BLaER1 treated with 17β-estradiol and CSF1 and Interleukin-3, amounts not matched to agents 10 nM and 100 nM (cell line): ENCODE measurements at regions not wholly inside any gene's neighbourhood (a gene's known extent, or its start where the extent isn't known, plus 50 kb on each side); places are given as distances from the start of the nearest gene placed in this dataset.

ENCODE experiments used
- H3K27ac ChIP-seq, 11 experiments: shearing (Covaris generic); formaldehyde crosslinking; 2 replicates each; pipeline ENCODE4 v1.8.1; 2022
- H3K27me3 ChIP-seq, 11 experiments: shearing (Covaris generic); formaldehyde crosslinking; 2 replicates each; pipeline ENCODE4 v1.8.1; 2022
- H3K36me3 ChIP-seq, 11 experiments: shearing (Covaris generic); formaldehyde crosslinking; 2 replicates each; pipeline ENCODE4 v1.8.1; 2022
- H3K4me1 ChIP-seq, 10 experiments: shearing (Covaris generic); formaldehyde crosslinking; 2 replicates each; pipeline ENCODE4 v1.8.1; 2022
- H3K4me2 ChIP-seq, 11 experiments: shearing (Covaris generic); formaldehyde crosslinking; 2 replicates each; pipeline ENCODE4 v1.8.1; 2022
- H3K4me3 ChIP-seq, 10 experiments: shearing (Covaris generic); formaldehyde crosslinking; 2 replicates each; pipeline ENCODE4 v1.8.1; 2022
- H3K9ac ChIP-seq, 11 experiments: shearing (Covaris generic); formaldehyde crosslinking; 2 replicates each; pipeline ENCODE4 v1.8.1; 2022
- H3K9me3 ChIP-seq, 11 experiments: shearing (Covaris generic); formaldehyde crosslinking; replicated peaks in 1 of 11; 2 replicates each; pipeline ENCODE4 v1.8.1; 2022
- H4K20me1 ChIP-seq, 11 experiments: shearing (Covaris generic); formaldehyde crosslinking; 2 replicates each; pipeline ENCODE4 v1.8.1; 2022
- Cebpa-rat ChIP-seq, 11 experiments: shearing (Covaris generic); IDR thresholded peaks; 2 replicates each; pipeline ENCODE4 v1.8.1; 2022

DNA sequence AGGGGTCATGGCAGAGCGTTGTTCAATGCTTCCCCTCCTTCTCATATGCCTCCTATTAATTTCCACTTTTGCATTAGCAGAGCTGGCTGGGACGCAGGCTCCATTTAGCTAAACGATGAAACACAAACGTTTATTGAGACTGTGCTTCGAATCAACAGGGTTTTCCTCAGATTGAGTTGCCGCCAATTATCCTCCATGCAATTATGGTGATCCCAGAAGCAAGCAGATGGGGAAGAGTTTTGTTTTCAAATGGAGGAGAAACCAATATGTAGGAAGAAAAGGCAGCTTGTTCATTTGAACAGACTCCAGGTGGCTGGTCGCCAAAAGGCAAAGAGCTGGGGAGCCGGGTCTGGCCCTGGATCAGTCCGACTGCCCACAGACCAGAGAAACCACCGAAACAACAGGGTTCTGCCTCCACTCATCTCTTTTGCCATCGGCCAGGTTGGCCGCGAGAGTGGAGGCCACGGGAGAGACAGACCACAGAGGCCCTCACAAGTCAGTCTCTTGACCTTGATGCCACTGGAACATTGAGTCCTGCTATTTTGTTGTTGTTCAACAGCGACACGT lies 184.8 kb downstream of the GBA3 start:
- Histone ChIP-seq H3K27me3 (no peaks in the 10 kb centered on the region), H3K9me3 (no peaks in the 10 kb centered on the region), H3K4me1 (no peaks in the 10 kb centered on the region), H3K4me2 (no peak overlapping the region), H4K20me1 (no peaks in the 10 kb centered on the region), H3K27ac (no peak overlapping the region), H3K9ac (no peak overlapping the region), H3K36me3 (no peaks in the 10 kb centered on the region), H3K4me3 (no peak overlapping the region)
- no peak for TF ChIP-seq Cebpa-rat (IDR thresholded peaks at IDR 0.05)

DNA sequence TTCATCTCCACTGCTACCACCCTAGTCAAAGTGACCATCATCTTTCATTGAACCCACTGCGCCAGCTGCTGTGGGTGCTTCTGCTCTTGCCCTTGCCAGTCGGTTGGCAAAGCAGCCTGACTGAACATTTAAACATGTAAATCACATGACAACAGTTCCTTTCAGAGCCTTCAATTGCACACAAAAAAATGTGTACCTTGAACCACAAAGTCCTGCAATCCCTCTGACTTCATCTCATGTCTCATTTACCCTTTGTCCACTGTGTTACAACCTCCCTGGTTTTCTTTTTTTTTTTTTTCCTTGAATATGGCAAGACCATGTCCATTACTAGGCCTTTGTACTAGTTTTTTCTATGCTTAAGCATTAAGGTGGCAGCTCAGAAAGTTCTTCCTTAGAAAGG lies 183.5 kb downstream of the GBA3 start:
- Histone ChIP-seq H3K4me3 (no peak overlapping the region), H3K4me2 (no peak overlapping the region), H3K9ac (no peak overlapping the region), H3K36me3 (no peaks in the 10 kb centered on the region), H3K9me3 (no peaks in the 10 kb centered on the region), H3K27me3 (no peaks in the 10 kb centered on the region), H4K20me1 (no peaks in the 10 kb centered on the region), H3K27ac (no peak overlapping the region), H3K4me1 (no peaks in the 10 kb centered on the region)
- no peak for TF ChIP-seq Cebpa-rat (IDR thresholded peaks at IDR 0.05)

- Histone ChIP-seq H3K4me3 (no peak overlapping the region), H3K27me3 (no peaks in the 10 kb centered on the region), H4K20me1 (no peaks in the 10 kb centered on the region), H3K4me2 (no peak overlapping the region), H3K27ac (no peak overlapping the region), H3K4me1 (no peaks in the 10 kb centered on the region), H3K9ac (no peak overlapping the region), H3K9me3 (no peaks in the 10 kb centered on the region), H3K36me3 (no peaks in the 10 kb centered on the region)
- no peak for TF ChIP-seq Cebpa-rat (IDR thresholded peaks at IDR 0.05)
Observed at GRCh38 chr4:22875587-22876257, 183.0 kb downstream of the GBA3 start.

DNA sequence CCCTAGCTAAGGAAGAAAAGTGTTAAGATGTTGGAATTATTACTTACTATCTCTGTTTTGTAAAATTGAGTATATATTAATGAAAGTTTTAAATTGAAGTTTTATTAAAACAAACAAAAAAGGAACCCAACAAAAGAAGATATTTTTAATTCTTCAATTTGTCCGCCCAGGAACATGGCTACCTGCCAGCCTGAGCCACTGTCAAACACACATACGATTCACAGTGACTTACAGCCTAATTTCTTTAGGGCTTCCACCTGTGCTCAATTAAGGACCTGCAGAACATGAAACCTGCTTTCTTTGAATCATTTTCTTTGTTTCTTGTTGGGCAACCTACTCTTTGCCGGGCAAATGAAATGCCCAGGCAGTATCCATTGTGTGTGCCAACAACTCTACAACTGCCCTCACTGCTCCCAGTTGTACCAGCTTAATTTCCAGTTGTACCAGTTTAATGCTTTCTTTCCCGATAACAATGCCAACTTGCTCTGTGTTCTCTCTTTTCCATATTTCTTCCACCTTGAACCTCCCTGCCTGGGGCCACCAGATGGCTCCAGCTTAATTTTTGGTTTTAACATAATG lies 181.7 kb downstream of the GBA3 start:
- no peaks in the 10 kb centered on the region for H3K4me1 ChIP-seq
- H3K36me3 ChIP-seq = no peaks in the 10 kb centered on the region
- no peaks in the 10 kb centered on the region for H3K27me3 ChIP-seq
- no peak overlapping the region for H3K9ac ChIP-seq
- TF ChIP-seq Cebpa-rat (IDR thresholded peaks at IDR 0.05) = no peak
- no peak overlapping the region for H3K4me3 ChIP-seq
- H3K9me3 ChIP-seq = no peaks in the 10 kb centered on the region
- no peaks in the 10 kb centered on the region for H4K20me1 ChIP-seq
- no peak overlapping the region for H3K4me2 ChIP-seq
- no peak overlapping the region for H3K27ac ChIP-seq

DNA sequence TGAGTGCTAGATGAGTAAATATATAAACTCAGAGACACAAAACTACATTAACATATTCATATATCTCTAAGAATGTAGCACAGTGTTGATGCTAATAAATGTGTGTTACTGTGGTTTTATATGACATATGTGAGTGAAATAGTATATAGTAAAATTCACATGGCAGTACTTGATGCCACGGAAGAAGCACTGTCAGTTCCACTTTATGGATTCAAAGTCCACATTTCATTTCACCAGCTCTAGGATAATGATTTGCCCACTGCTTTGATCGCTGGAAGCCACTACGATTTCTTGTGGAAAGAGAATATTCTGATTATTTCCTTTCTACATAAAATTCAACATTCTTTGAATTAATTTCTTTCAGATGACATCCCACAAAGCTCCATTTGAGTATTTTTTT lies 181.2 kb downstream of the GBA3 start:
- no peak overlapping the region for H3K27ac ChIP-seq
- H3K4me1 ChIP-seq = no peaks in the 10 kb centered on the region
- no peak for TF ChIP-seq Cebpa-rat (IDR thresholded peaks at IDR 0.05)
- no peak overlapping the region for H3K4me2 ChIP-seq
- no peaks in the 10 kb centered on the region for H4K20me1 ChIP-seq
- H3K9ac ChIP-seq = no peak overlapping the region
- no peaks in the 10 kb centered on the region for H3K9me3 ChIP-seq
- H3K27me3 ChIP-seq = no peaks in the 10 kb centered on the region
- no peak overlapping the region for H3K4me3 ChIP-seq
- no peaks in the 10 kb centered on the region for H3K36me3 ChIP-seq

GRCh38 chr4:22870847-22871449 lies 178.2 kb downstream of the GBA3 start:
- Histone ChIP-seq H3K27ac (no peak overlapping the region), H3K4me1 (no peaks in the 10 kb centered on the region), H3K9ac (no peak overlapping the region), H3K27me3 (no peaks in the 10 kb centered on the region), H3K9me3 (no peaks in the 10 kb centered on the region), H3K4me3 (no peak overlapping the region), H3K4me2 (no peak overlapping the region), H3K36me3 (no peaks in the 10 kb centered on the region), H4K20me1 (no peaks in the 10 kb centered on the region)
- TF ChIP-seq Cebpa-rat (IDR thresholded peaks at IDR 0.05) = no peak

DNA sequence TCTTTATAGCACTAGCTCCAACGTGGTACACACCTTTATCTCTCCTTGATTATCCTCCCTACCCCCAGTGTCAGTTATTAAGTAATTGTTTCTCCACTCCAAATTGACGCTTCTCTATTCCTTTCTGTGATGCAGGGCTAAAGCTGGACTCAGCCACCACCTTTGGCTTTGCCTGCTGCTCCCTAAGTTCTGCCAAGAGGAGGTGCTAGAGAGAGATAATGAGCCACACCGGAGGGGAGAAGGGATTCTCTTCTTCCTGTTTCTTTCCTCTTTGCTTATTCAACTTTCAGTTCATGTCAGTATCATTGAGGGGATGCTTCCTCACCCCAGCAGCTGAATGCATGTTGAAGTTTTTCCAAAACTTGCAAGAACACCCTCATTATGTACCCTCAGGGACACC lies 176.5 kb downstream of the GBA3 start:
- H3K27me3 ChIP-seq = no peaks in the 10 kb centered on the region
- no peak overlapping the region for H3K9ac ChIP-seq
- H3K4me2 ChIP-seq = no peak overlapping the region
- H4K20me1 ChIP-seq = no peaks in the 10 kb centered on the region
- TF ChIP-seq Cebpa-rat (IDR thresholded peaks at IDR 0.05) = no peak
- no peaks in the 10 kb centered on the region for H3K36me3 ChIP-seq
- no peaks in the 10 kb centered on the region for H3K9me3 ChIP-seq
- no peak overlapping the region for H3K27ac ChIP-seq
- H3K4me1 ChIP-seq = no peaks in the 10 kb centered on the region
- H3K4me3 ChIP-seq = no peak overlapping the region
